NCI-H187 (cell line): ENCODE measurements at regions not wholly inside any gene's neighbourhood (a gene's known extent, or its start where the extent isn't known, plus 50 kb on each side); places are given as distances from the start of the nearest gene placed in this dataset.
A peak's percentile ranks its signal among the peaks of the same experiment; 100 is the strongest.

Experiments
- DNase-seq, 2 experiments: peaks; one replicate each; lab custom pipeline; 2025; lab: John Stamatoyannopoulos, UW

GRCh38 chr4:15130441-15130840, 128.2 kb downstream of the CPEB2 start:
- DNase-seq: no peak

DNA sequence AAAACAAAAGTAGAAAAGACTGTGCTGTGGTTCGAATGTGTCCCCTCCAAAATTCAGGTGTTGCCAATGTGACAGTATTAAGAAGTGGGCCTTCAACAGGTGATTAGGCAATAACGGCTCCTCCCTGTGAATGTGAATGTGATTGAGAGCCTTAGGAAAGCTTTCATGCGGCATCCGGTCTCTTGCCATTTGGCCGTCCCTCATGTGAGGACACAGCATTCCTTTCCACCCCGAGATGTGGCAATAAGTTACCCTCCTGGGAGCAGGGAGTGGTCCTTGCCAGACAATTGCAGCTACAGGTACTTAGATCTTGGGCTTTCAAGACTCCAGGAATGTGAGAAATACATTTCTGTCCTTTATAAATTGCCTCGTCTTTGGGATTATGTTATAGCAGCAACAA, 129.3 kb downstream of the CPEB2 start:
- DNase-seq: no peak

GRCh38 chr4:15132739-15133138, 130.5 kb downstream of the CPEB2 start:
- DNase-seq: no peak

DNA sequence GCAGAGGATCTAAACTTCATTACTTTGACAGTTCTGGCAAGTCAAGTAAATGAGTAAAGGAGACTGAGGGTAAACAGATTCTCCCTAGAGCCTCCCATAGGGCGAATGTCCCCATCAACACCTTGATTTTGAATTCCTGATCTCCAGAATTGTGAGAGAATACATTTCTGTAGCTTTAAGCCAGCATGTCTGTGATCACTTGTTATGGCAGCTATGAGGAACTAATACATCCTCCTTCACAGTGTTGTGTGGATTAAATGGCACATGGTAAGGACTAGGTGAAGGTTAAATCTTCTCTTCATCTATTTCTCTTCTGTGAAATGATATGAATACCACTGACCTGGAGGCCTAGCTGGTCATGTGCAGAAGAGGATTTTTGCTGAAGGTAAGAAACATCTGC, 137.3 kb downstream of the CPEB2 start:
- DNase-seq: no peak

DNA sequence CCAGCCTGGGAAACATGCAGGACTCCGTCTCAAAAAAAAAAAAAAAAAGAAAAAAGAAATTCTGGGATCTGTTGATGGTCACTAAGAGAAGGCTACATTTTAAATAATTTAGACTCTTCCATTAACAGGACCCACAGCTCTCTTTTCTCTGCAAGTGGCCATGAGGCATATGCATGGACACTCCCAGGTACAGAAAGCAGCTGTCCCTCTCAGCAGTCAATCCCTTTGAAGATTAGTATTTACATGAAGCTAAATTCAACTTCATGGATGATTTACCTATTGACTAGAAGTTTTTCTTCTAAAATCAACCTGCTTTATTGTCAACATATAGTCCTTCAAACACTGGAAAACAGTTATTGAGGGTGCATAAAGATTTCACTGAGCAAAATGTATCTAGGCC, 139.9 kb downstream of the CPEB2 start:
- DNase-seq: no peak

- no peak for DNase-seq
Measured at GRCh38 chr4:15143551-15143950, 141.3 kb downstream of the CPEB2 start.

DNA sequence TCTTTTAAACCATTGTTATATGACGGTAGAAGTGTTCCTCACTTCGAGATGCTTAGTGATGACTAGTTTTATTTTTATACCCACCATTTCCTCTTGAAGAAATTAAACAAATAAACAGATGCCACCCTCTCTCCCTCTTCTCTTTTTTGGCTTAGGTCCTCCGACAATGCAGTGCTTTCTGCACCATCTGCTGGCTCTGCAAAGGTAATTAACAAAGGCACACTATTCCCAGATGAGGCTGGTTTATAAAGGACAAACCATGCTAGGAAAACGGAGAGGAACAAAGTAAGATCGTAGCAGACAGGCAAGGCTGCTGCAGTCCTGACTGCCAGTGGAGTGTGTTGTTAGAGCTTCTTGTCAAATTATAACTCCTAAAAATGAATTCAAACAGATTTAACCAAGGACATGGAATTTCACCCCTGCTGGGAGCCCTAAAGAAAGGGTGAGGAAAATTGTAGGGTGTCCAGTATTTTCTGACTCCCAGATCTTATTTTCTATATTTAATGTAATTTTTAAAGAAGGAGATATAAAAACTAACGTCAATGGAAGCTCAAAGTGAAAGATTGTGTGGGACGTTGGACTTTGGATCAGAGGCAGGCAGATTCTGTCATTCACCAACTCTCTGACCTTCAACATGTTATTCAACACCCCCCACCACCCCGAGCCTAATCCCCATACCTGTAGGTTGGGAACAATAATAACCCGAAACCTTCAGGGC, 142.1 kb downstream of the CPEB2 start:
- no peak for DNase-seq

- DNase-seq: no peak
Measured at GRCh38 chr4:15144967-15145295, 142.7 kb downstream of the CPEB2 start.

- no peak for DNase-seq
Measured at GRCh38 chr4:15145709-15146108, 143.4 kb downstream of the CPEB2 start.

GRCh38 chr4:15147714-15148113, 145.4 kb downstream of the CPEB2 start:
- DNase-seq: no peak

DNA sequence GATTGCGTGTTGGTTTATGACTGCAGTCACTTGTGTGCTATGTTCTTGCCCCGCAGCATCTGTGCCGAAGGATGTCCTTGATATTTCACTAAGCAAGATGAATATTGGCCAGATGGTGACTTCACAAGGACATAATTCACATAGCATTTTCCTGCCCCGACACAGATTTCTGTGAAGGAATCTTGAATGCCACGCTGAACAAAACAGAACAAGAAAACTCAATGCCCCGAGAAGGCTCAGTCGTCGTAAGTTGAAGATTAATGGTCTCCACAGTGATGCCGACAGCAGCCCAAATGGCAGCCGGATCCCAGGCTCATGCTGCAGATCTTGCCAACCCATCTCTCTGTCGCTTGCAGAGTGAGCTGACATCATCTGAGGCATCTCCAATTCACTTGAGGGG, 145.9 kb downstream of the CPEB2 start:
- no peak for DNase-seq

DNA sequence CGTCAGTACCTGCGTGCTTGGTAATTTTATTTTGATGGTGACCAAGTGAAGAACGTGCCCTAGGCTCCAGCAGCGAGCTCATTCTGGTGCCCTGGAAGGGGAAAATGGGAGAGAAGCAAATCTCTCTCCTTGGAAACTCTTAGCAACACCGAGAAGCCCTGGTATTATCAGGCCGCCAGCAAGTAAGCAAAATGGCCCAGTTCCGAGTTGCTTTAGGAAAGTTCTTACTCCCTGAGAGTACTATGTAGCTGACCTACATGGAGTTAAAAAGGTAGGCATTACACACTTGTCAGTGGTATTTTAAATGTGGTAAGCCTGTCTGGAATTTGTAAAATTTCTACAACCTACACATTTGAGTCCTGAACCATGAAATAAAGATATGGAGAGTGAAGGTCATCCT, 146.4 kb downstream of the CPEB2 start:
- no peak for DNase-seq

DNA sequence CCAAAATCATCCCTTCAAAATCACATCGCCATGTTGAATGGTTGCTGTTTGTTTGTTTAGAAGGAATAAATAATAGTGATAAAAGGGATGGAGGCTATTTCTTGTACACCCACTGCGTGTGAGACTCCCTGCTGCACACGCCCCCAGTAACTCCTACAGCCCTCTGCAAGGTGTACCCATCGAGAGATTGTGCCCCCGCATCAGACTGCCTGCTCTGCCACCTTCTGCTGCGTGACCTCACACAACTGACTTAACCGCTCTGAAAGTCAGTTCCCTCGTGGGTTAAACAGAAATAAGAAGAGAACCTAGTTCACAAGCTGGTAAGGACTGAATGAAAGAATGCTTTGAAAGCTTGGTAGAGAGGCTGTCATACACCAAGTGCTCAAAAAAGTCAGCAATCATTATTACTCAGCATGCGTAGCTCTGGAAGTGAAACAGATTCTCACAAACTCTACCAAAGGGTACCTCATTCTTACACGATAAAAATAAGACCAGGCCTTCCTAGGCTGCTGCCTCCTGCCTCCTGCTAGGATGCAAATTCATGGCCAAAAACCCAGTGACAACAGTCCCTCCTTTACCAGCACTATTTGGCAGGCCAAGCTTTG, 147.1 kb downstream of the CPEB2 start:
- no peak for DNase-seq

DNA sequence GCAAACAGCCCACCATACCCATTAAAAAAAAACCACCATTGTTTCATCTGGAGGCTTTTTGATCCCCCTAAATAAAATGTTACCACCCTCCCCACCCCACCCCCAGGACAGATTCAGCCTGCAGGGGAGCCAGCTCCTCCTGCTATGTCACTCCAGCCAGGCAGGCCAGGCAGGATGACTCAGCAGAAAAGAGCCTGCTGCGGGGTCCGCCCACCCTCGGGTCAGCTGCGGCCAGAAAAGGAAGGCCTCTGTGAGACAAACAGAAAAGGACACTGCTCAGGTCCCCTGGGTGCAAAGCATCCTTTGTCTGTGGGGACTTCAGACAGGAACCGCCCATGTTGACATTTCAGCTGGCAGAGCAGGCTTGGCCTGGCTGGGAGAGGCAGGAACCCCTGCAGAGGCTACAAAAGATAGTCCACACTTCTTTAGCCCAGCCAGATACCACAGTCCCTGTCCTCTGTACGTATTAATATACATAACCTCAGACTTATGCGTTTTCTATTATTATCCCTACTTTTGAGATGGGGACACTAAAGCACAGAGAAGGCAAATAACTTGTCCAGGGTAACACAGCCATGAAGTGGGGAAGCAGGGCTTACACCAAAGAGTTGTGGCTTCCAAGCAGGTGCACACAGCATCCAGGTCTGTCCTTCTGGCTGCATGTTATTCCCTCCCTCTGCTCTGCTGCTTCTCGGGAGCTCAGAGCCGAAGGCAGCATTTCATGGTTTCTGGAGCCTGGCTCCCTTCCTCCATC, 147.7 kb downstream of the CPEB2 start:
- DNase-seq: peak in 1 of 2 experiments; percentile 19

DNA sequence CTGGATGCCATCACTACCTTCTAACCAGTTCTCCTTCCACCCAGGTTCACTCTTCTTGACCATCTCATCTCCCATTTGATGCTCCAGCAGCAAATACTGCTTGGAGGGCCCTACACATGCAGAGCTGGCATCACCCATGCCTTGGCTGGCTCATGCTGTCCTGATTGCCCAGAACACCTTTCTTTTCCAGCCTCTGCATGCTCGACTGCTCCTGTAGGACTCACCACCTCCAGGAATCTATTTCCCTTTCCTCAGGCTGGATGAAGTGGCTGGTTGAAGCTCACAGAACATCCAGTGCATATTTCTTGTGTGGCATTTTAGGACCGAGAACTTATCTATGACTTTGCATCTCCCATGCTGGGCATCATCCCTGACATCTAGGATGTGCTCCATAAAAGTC, 148.3 kb downstream of the CPEB2 start:
- DNase-seq: no peak

- DNase-seq: no peak
Measured at GRCh38 chr4:15151033-15151432, 148.8 kb downstream of the CPEB2 start.

- no peak for DNase-seq
Measured at GRCh38 chr4:15153662-15154061, 151.4 kb downstream of the CPEB2 start.

GRCh38 chr4:15158406-15159091, 156.3 kb downstream of the CPEB2 start:
- no peak for DNase-seq

DNA sequence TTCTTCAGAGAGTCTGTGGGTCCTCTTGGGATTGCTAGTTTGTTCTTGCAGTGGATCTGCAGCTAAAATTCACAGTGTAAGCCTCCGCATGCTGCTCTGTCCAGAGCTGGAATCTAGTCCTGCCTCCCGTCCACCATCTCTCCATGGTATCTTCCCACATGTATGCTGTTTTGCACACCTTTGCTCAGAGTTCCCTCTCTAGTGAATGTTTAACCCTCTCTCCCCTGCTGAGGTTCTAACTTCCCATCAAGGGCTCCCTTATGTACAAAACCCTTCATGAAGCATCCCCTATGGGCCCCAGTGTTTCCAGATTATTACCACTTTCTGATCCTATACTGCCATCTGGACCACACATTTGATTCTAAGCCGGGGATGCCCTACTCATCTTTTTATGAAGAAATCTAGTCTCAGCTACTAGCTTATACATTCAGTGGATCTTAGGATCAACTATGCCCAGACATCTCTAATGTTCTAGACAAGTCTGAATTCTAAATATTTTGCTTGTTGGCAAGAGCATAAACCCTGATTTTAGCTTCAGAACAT, 157.3 kb downstream of the CPEB2 start:
- no peak for DNase-seq

DNA sequence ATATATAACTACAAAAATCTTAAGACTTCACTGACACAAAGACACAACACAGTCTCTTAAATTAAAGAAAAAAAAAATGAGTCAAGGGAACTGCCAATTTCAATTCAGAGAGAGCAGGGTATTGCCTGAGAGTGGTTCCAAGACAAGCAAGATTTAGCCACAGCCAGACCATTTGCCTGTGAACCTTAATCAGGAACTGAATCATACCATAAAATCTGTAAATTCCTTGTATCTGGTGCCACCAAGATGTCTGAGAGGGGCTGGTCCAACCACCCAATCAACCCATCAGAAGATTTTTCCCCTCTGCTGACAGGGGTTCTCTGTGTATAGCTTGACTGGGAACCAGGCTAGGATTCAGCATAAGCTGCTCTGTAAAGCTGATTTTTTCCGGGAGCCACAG, 159.2 kb downstream of the CPEB2 start:
- no peak for DNase-seq

- DNase-seq: no peak
Measured at GRCh38 chr4:15162046-15162445, 159.8 kb downstream of the CPEB2 start.

- no peak for DNase-seq
Measured at GRCh38 chr4:15162465-15163283, 160.4 kb downstream of the CPEB2 start.
